ENCODE measurements at regions not wholly inside any gene's neighbourhood (a gene's known extent, or its start where the extent isn't known, plus 50 kb on each side); places are given as distances from the start of the nearest gene placed in this dataset.

GRCh38 chr1:185574139-185574875 lies 159.9 kb upstream of the HMCN1 start:
- no peak for TF ChIP-seq CTCF (IDR thresholded peaks at IDR 0.05)
- TF ChIP-seq POLR2A (IDR thresholded peaks at IDR 0.05): no peak
- H3K27ac ChIP-seq: no peak overlapping the region
- intact Hi-C loops (cut with DNase I): no loop called here
- H3K9me3 ChIP-seq: peaks cover 0 to 19% (median 8%) of the 10 kb centered on the region in 12 donors
- 94 to 98% (median 95%) methylated on average over 4 of the region's 4 CpGs for WGBS, 4 donors
- H3K4me1 ChIP-seq: peaks cover 0 to 11% (median 0%) of the 10 kb centered on the region in 12 donors
- DNase-seq (no peak), ATAC-seq (no peak)
- no peaks in the 10 kb centered on the region for H3K27me3 ChIP-seq
- no peak overlapping the region for H3K4me3 ChIP-seq
- no peaks in the 10 kb centered on the region for H3K36me3 ChIP-seq

DNA sequence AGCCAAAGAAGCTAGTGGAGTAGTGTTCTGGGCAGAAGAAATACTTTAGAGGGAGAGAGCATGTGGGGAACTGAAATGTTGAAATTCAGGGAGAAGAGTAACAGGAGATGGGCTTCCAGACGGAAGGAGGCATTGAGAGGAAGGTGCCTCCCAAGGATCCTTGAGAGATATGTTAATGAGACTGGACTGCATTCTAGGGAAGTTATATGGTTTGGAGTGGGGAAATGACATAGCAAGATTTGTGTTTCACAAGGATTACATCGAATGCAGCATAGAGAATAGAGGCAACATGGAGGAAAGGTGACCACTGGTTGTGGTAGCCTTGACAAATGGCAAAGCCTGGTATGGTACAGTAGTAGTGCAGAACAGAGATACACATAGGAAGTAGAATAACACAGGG lies 160.5 kb upstream of the HMCN1 start:
- 62 to 93% (median 85%) methylated on average over 2 of the region's 2 CpGs for WGBS, 4 donors
- Histone ChIP-seq H3K9me3 (peaks cover 0 to 12% (median 6%) of the 10 kb centered on the region in 12 donors), H3K27me3 (no peaks in the 10 kb centered on the region), H3K36me3 (no peaks in the 10 kb centered on the region), H3K4me1 (peaks cover 0 to 16% (median 0%) of the 10 kb centered on the region in 12 donors), H3K27ac (no peak overlapping the region), H3K4me3 (no peak overlapping the region)
- intact Hi-C loops (cut with DNase I): no loop called here
- no peak for DNase-seq
- ATAC-seq: no peak
- no peak for TF ChIP-seq CTCF (IDR thresholded peaks at IDR 0.05)
- no peak for TF ChIP-seq POLR2A (IDR thresholded peaks at IDR 0.05)

DNA sequence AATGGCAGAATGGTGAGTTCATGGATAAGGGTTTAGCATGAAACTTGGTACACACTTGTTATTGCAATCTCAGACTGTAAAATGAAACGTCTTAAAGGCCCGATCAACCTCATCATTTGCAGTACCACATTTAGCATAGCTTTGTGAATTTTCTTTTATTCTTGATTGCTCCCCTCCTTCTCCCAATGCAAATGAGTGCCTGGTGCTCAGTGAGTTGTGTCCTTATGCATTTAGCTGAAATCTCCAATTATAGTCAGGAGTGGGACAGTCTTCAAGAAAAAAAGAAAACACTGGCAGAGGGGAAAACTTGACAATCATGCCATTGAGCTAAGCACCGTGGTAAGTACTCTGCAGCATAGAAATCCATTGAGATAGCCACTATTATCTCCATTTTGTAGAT lies 161.0 kb upstream of the HMCN1 start:
- peaks cover 0 to 20% (median 0%) of the 10 kb centered on the region in 12 donors for H3K4me1 ChIP-seq
- no peak for DNase-seq
- no peak for TF ChIP-seq CTCF (IDR thresholded peaks at IDR 0.05)
- TF ChIP-seq POLR2A (IDR thresholded peaks at IDR 0.05): no peak
- no peak overlapping the region for H3K4me3 ChIP-seq
- no peaks in the 10 kb centered on the region for H3K36me3 ChIP-seq
- 63 to 96% (median 76%) methylated on average over 3 of the region's 3 CpGs for WGBS, 4 donors
- H3K27ac ChIP-seq: no peak overlapping the region
- intact Hi-C loops (cut with DNase I): no loop called here
- no peak for ATAC-seq
- peaks cover 0 to 7% (median 2%) of the 10 kb centered on the region in 12 donors for H3K9me3 ChIP-seq
- H3K27me3 ChIP-seq: no peaks in the 10 kb centered on the region

- H3K4me3 ChIP-seq: no peak overlapping the region
- 95 to 96% (median 96%) methylated on average over 5 of the region's 5 CpGs for WGBS, 4 donors
- ATAC-seq (no peak), DNase-seq (no peak)
- TF ChIP-seq POLR2A (IDR thresholded peaks at IDR 0.05) (no peak), CTCF (IDR thresholded peaks at IDR 0.05) (no peak)
- H3K27me3 ChIP-seq: no peaks in the 10 kb centered on the region
- peaks cover 0 to 42% (median 5%) of the 10 kb centered on the region in 12 donors for H3K4me1 ChIP-seq
- H3K36me3 ChIP-seq: no peaks in the 10 kb centered on the region
- intact Hi-C loops (cut with DNase I): no loop called here
- no peaks in the 10 kb centered on the region for H3K9me3 ChIP-seq
- no peak overlapping the region for H3K27ac ChIP-seq
Observed at GRCh38 chr1:185570962-185571361, 163.2 kb upstream of the HMCN1 start.
